ENCODE measurements at regions not wholly inside any gene's neighbourhood (a gene's known extent, or its start where the extent isn't known, plus 50 kb on each side); places are given as distances from the start of the nearest gene placed in this dataset.
"Not testable (repeated sequence)": the region's sequence is repeated elsewhere in the genome, so short reads cannot be mapped to it uniquely, and the experiment has no call there.

DNA sequence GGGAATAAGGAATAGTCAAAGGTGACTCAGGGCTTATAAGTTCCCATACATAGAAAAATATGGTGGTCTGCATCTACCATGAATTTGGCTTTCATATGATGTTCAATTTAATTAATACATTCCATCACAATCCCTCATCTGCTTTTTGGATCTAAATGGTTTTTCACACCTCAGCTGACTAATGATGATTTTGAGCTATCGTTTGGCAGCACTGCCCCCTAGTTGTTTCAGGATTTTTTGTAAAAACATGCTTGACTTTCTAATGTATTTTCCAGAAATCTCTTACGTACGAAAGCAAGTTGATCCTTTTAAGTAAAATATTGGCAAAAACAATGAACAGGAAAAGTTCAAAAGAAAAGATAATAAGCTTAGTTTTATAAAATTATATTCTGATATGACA is 408.6 kb upstream of the ADGRB3 start:
- H3K9me3 ChIP-seq: no peaks in the 10 kb centered on the region
- H3K27ac ChIP-seq: no peak overlapping the region
- intact Hi-C loops (cut with DNase I): no loop called here
- H3K27me3 ChIP-seq (ENCODE audit: insufficient read depth in 3 of 3, low read length in 2 of 3): no peaks in the 10 kb centered on the region
- H3K4me1 ChIP-seq: no peaks in the 10 kb centered on the region
- ATAC-seq (no peak), DNase-seq (no peak)
- TF ChIP-seq, protein P1, sequence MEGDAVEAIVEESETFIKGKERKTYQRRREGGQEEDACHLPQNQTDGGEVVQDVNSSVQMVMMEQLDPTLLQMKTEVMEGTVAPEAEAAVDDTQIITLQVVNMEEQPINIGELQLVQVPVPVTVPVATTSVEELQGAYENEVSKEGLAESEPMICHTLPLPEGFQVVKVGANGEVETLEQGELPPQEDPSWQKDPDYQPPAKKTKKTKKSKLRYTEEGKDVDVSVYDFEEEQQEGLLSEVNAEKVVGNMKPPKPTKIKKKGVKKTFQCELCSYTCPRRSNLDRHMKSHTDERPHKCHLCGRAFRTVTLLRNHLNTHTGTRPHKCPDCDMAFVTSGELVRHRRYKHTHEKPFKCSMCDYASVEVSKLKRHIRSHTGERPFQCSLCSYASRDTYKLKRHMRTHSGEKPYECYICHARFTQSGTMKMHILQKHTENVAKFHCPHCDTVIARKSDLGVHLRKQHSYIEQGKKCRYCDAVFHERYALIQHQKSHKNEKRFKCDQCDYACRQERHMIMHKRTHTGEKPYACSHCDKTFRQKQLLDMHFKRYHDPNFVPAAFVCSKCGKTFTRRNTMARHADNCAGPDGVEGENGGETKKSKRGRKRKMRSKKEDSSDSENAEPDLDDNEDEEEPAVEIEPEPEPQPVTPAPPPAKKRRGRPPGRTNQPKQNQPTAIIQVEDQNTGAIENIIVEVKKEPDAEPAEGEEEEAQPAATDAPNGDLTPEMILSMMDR (IDR thresholded peaks at IDR 0.05): no peak
- 16 to 24% (median 17%) methylated on average over 3 of the region's 3 CpGs for WGBS, 3 donors
- no peak overlapping the region for H3K4me3 ChIP-seq
- no peaks in the 10 kb centered on the region for H3K36me3 ChIP-seq (ENCODE audit: insufficient read depth in 1 of 2, low read depth in 1 of 2)

DNA sequence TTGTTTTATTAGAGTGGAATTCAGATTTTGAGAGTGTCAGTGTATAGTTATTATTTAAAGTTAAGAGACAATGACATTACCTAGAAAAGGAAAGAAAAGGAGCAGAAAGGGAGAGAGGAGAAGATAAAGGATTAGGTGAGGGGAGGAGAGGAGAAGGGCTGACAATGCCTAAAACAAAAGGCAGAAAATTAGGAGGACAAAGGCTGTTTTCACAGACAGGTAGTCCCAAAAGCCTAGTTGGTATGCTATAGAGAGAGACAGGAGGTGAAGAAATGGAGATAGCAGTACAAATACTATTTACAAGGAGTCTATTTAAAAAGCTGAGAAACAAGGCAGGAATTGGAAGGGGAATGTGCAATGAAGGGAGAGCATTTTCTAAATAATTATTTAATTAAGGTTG is 409.4 kb upstream of the ADGRB3 start:
- TF ChIP-seq, protein P1 (IDR thresholded peaks at IDR 0.05): no peak
- Histone ChIP-seq H3K4me1 (no peaks in the 10 kb centered on the region), H3K27me3 (ENCODE audit: insufficient read depth in 3 of 3, low read length in 2 of 3) (no peaks in the 10 kb centered on the region), H3K9me3 (no peaks in the 10 kb centered on the region), H3K27ac (no peak overlapping the region), H3K36me3 (ENCODE audit: insufficient read depth in 1 of 2, low read depth in 1 of 2) (no peaks in the 10 kb centered on the region), H3K4me3 (no peak overlapping the region)
- ATAC-seq (no peak), DNase-seq (no peak)
- intact Hi-C loops (cut with DNase I): no loop called here

DNA sequence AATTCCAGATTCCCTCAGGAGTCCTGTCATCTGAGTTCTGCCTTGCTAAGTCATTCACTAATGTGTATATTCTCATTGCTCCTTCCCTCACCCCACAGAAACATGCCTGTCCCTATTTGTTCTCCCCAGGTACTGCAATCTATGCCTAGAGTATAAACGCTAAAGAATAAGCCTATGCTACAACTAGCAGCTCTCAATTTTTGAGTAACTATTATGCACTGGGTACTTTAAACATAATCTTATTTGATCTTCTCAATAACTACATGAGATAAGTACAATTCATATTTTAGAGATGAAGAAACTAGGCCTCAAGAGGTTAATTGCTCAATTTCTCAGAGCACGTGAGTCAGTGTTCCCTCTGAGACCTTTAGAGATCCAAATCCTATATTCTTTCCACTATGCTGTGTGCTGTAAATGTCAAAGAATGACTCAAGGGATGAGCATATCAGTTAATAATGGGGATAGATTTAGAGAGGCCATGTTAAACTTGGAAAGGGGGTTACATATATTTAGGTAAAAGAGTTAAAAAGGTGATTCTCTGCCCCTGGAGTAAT is 423.8 kb upstream of the ADGRB3 start:
- TF ChIP-seq, protein P1 (IDR thresholded peaks at IDR 0.05): no peak
- H3K9me3 ChIP-seq: peaks cover 8% of the 10 kb centered on the region
- DNase-seq (no peak), ATAC-seq (no peak)
- no peaks in the 10 kb centered on the region for H3K36me3 ChIP-seq (ENCODE audit: insufficient read depth in 1 of 2, low read depth in 1 of 2)
- intact Hi-C loops (cut with DNase I): no loop called here
- H3K4me3 ChIP-seq: no peak overlapping the region
- H3K4me1 ChIP-seq: no peaks in the 10 kb centered on the region
- H3K27me3 ChIP-seq (ENCODE audit: insufficient read depth in 3 of 3, low read length in 2 of 3): no peaks in the 10 kb centered on the region
- WGBS, 3 donors: 76 to 78% (median 78%) methylated on average over 2 of the region's 2 CpGs
- no peak overlapping the region for H3K27ac ChIP-seq

DNA sequence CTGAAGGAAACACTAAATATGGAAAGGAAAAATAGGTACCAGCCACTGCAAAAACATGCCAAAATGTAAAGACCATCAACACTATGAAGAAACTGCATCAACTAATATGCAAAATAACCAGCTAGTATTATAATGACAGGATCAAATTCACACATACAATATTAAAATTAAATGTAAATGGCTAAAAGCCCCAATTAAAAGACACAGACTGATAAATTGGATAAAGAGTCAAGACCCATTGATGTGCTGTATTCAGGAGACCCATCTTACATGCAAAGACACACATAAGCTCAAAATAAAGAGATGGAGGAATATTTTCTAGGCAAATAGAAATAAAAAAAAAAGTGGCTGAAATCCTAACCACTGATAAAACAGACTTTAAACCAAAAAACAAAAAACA is 427.5 kb upstream of the ADGRB3 start:
- H3K4me3 ChIP-seq; H3K27ac ChIP-seq; H3K9me3 ChIP-seq; H3K4me1 ChIP-seq; intact Hi-C loops (cut with DNase I); DNase-seq; H3K36me3 ChIP-seq (ENCODE audit: insufficient read depth in 1 of 2, low read depth in 1 of 2); ATAC-seq; H3K27me3 ChIP-seq (ENCODE audit: insufficient read depth in 3 of 3, low read length in 2 of 3): not testable (repeated sequence)

DNA sequence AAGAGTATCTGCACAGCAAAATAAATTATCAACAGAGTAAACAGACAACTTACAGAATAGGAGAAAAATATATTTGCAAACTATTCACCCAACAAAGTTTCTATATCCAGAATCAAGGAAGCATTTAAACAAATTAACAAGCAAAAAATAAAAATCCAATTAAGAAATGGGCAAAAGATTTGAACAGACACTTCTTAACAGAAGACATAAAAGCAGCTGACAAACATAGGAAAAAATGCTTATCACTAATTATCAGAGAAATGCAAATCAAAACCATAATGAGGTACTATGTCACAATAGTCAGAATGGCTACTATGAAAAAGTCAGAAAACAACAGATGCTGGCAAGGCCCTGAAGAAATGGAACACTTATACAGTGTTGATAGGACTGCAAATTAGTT is 434.2 kb upstream of the ADGRB3 start:
- no peak overlapping the region for H3K27ac ChIP-seq
- H3K4me1 ChIP-seq: no peaks in the 10 kb centered on the region
- H3K27me3 ChIP-seq (ENCODE audit: insufficient read depth in 3 of 3, low read length in 2 of 3): peaks cover 0 to 3% (median 0%) of the 10 kb centered on the region in 3 donors
- TF ChIP-seq, protein P1 (IDR thresholded peaks at IDR 0.05): no peak
- H3K4me3 ChIP-seq: no peak overlapping the region
- ATAC-seq (no peak), DNase-seq (no peak)
- no peaks in the 10 kb centered on the region for H3K36me3 ChIP-seq (ENCODE audit: insufficient read depth in 1 of 2, low read depth in 1 of 2)
- intact Hi-C loops (cut with DNase I): no loop called here
- no peaks in the 10 kb centered on the region for H3K9me3 ChIP-seq
